IMR-90 (cell line): ENCODE measurements at regions not wholly inside any gene's neighbourhood (a gene's known extent, or its start where the extent isn't known, plus 50 kb on each side); places are given as distances from the start of the nearest gene placed in this dataset.

Experiments used
- ATAC-seq: fragments of 200-7000 bp; cut with Tn5 transposase; 2 replicates; pipeline ENCODE4 v1.9.1; 2020; ENCODE audit warnings: low read depth, mild to moderate bottlenecking, moderate library complexity
- BruUV-seq: library from RNA; stranded (reverse); fragments of 400-500 nt; replicated peaks from 2 replicates; lab custom pipeline; 2021; lab: Mats Ljungman, UMichigan
- CTCF ChIA-PET: fragments of 300-600 bp; formaldehyde crosslinking; extraction: SDS; loops from one replicate; lab custom pipeline; 2021; ENCODE audit warnings: antibody characterized with exemption; lab: Yijun Ruan, JAX
- POLR2A ChIA-PET: fragments of 300-600 bp; sonication (Branson Sonifier 250); formaldehyde crosslinking; loops from one replicate; lab custom pipeline; 2022; ENCODE audit warnings: antibody characterized with exemption; ENCODE audit not compliant: unreplicated experiment; lab: Charles Lee
- DNase-seq: peaks from one replicate; pipeline ENCODE4 v3.0.0; 2013
- H2AFZ ChIP-seq: replicated peaks from 2 replicates; pipeline ENCODE3; 2013; ENCODE audit warnings: low read length, mild to moderate bottlenecking; ENCODE audit not compliant: poor library complexity
- H2AK5ac ChIP-seq: 2 replicates; pipeline ENCODE4 v1.6.1; 2013; ENCODE audit warnings: low read depth, low read length, inconsistent platforms
- H2AK9ac ChIP-seq: replicated peaks from 2 replicates; pipeline ENCODE3; 2013; ENCODE audit warnings: mild to moderate bottlenecking, low read depth, low read length, moderate library complexity; ENCODE audit not compliant: poor library complexity
- H2BK120ac ChIP-seq: 2 replicates; pipeline ENCODE4 v1.6.1; 2013; ENCODE audit warnings: low read depth, low read length, inconsistent platforms
- H2BK15ac ChIP-seq: 3 replicates; pipeline ENCODE4 v1.6.1; 2013; ENCODE audit warnings: low read depth, low read length, inconsistent platforms
- H2BK20ac ChIP-seq: 2 replicates; pipeline ENCODE4 v1.6.1; 2013; ENCODE audit warnings: low read depth, mild to moderate bottlenecking, inconsistent platforms, low read length, moderate library complexity
- H2BK5ac ChIP-seq: 2 replicates; pipeline ENCODE4 v1.6.1; 2013; ENCODE audit warnings: mild to moderate bottlenecking, low read depth, low read length, inconsistent platforms; ENCODE audit not compliant: poor library complexity, severe bottlenecking
- H3K14ac ChIP-seq: replicated peaks from 2 replicates; pipeline ENCODE4 v1.6.1; 2013; ENCODE audit warnings: low read depth, low read length, inconsistent platforms
- H3K18ac ChIP-seq: 2 replicates; pipeline ENCODE4 v1.6.1; 2013; ENCODE audit warnings: low read depth, low read length, control low read depth
- H3K23ac ChIP-seq: 2 replicates; pipeline ENCODE4 v1.6.1; 2013; ENCODE audit warnings: low read depth, low read length, inconsistent platforms
- H3K27ac ChIP-seq: 2 replicates; pipeline ENCODE4 v1.5.1; 2013; ENCODE audit warnings: mild to moderate bottlenecking, control low read depth, low read length; ENCODE audit not compliant: insufficient read depth
- H3K27me3 ChIP-seq: 2 replicates; pipeline ENCODE4 v1.6.1; 2013; ENCODE audit warnings: low read length; ENCODE audit not compliant: control insufficient read depth, insufficient read depth
- H3K36me3 ChIP-seq: 2 replicates; pipeline ENCODE4 v1.6.1; 2013; ENCODE audit warnings: low read length, mixed read lengths; ENCODE audit not compliant: control insufficient read depth, insufficient read depth
- H3K4ac ChIP-seq: 2 replicates; pipeline ENCODE4 v1.6.1; 2013; ENCODE audit warnings: low read depth, low read length, inconsistent platforms
- H3K4me1 ChIP-seq: 2 replicates; pipeline ENCODE4 v1.6.1; 2013; ENCODE audit warnings: low read length, mixed read lengths; ENCODE audit not compliant: control insufficient read depth, insufficient read depth
- H3K4me2 ChIP-seq: 2 replicates; pipeline ENCODE4 v1.6.1; 2013; ENCODE audit warnings: low read depth, mild to moderate bottlenecking, control low read depth, low read length, moderate library complexity
- H3K4me3 ChIP-seq: 2 replicates; pipeline ENCODE4 v1.5.1; 2013; ENCODE audit warnings: low read depth, mild to moderate bottlenecking, control low read depth, low read length, moderate library complexity; ENCODE audit not compliant: insufficient read depth
- H3K56ac ChIP-seq: 2 replicates; pipeline ENCODE4 v1.6.1; 2013; ENCODE audit warnings: low read length, inconsistent platforms; ENCODE audit not compliant: insufficient read depth; ENCODE audit errors: extremely low read depth
- H3K79me1 ChIP-seq, 2 experiments: 2 replicates each; pipeline ENCODE4 v1.6.1; 2013; ENCODE audit warnings: low read length in 2 of 2, inconsistent platforms in 1 of 2, low read depth in 1 of 2
- H3K9ac ChIP-seq: 2 replicates; pipeline ENCODE4 v1.6.1; 2013; ENCODE audit warnings: low read depth, low read length, control low read depth
- H3K9me1 ChIP-seq: 2 replicates; pipeline ENCODE4 v1.6.1; 2013; ENCODE audit warnings: low read length, inconsistent platforms; ENCODE audit not compliant: insufficient read depth
- H3K9me3 ChIP-seq: 2 replicates; pipeline ENCODE4 v1.6.1; 2013; ENCODE audit warnings: low read length; ENCODE audit not compliant: control insufficient read depth, insufficient read depth
- H4K20me1 ChIP-seq: 2 replicates; pipeline ENCODE4 v1.6.1; 2013; ENCODE audit warnings: low read length, inconsistent platforms; ENCODE audit not compliant: insufficient read depth
- H4K5ac ChIP-seq: 2 replicates; pipeline ENCODE4 v1.6.1; 2013; ENCODE audit warnings: mild to moderate bottlenecking, low read depth, low read length, control low read depth
- H4K8ac ChIP-seq, 2 experiments: 2 replicates each; pipeline ENCODE4 v1.6.1; 2013; ENCODE audit warnings: low read depth in 2 of 2, low read length in 2 of 2, control low read depth in 1 of 2, inconsistent platforms in 1 of 2
- H4K91ac ChIP-seq: 2 replicates; pipeline ENCODE4 v1.6.1; 2013; ENCODE audit warnings: low read depth, low read length, inconsistent platforms; ENCODE audit not compliant: insufficient read depth
- BHLHE40 ChIP-seq: fragments of 150-350 bp; IDR thresholded peaks from 2 replicates; pipeline ENCODE4 v1.6.1; 2016; ENCODE audit warnings: mild to moderate bottlenecking, low read depth, low read length
- CEBPB ChIP-seq: IDR thresholded peaks from 2 replicates; pipeline ENCODE4 v1.6.1; 2012; ENCODE audit warnings: low read depth, low read length, improper control_type of control experiment
- CHD1 ChIP-seq: IDR thresholded peaks from 2 replicates; pipeline ENCODE4 v1.6.1; 2012; ENCODE audit warnings: low read depth, low read length, improper control_type of control experiment
- CTCF ChIP-seq: conservative IDR thresholded peaks from 2 replicates; pipeline ENCODE4 v1.5.1; 2012; ENCODE audit warnings: mild to moderate bottlenecking, low read depth, low read length, improper control_type of control experiment
- ELK1 ChIP-seq: fragments of 150-350 bp; IDR thresholded peaks from 2 replicates; pipeline ENCODE4 v1.6.1; 2016; ENCODE audit warnings: low read depth, mild to moderate bottlenecking, low read length, moderate library complexity, borderline replicate concordance
- FOS ChIP-seq: fragments of 150-350 bp; IDR thresholded peaks from 2 replicates; pipeline ENCODE4 v1.6.1; 2016; ENCODE audit warnings: low read depth, low read length
- MAFK ChIP-seq: IDR thresholded peaks from 2 replicates; pipeline ENCODE4 v1.6.1; 2012; ENCODE audit warnings: low read depth, low read length, improper control_type of control experiment
- MAZ ChIP-seq: IDR thresholded peaks from 2 replicates; pipeline ENCODE4 v1.6.1; 2012; ENCODE audit warnings: low read depth, mild to moderate bottlenecking, low read length, improper control_type of control experiment, moderate library complexity, borderline replicate concordance
- MXI1 ChIP-seq: IDR thresholded peaks from 2 replicates; pipeline ENCODE4 v1.6.1; 2012; ENCODE audit warnings: low read depth, mild to moderate bottlenecking, low read length, moderate library complexity, borderline replicate concordance
- NFE2L2 ChIP-seq: fragments of 150-350 bp; IDR thresholded peaks from 2 replicates; pipeline ENCODE4 v1.6.1; 2016; ENCODE audit warnings: low read depth, mild to moderate bottlenecking, low read length
- POLR2A ChIP-seq: IDR thresholded peaks from 2 replicates; pipeline ENCODE4 v1.6.1; 2012; ENCODE audit warnings: mild to moderate bottlenecking, low read depth, low read length
- RAD21 ChIP-seq: IDR thresholded peaks from 2 replicates; pipeline ENCODE4 v1.6.1; 2012; ENCODE audit warnings: low read length, improper control_type of control experiment
- RCOR1 ChIP-seq: IDR thresholded peaks from 2 replicates; pipeline ENCODE4 v1.6.1; 2012; ENCODE audit warnings: mild to moderate bottlenecking, low read length, improper control_type of control experiment; ENCODE audit not compliant: insufficient replicate concordance
- RFX5 ChIP-seq: IDR thresholded peaks from 2 replicates; pipeline ENCODE4 v1.8.0; 2012; ENCODE audit warnings: low read depth, mild to moderate bottlenecking, low read length, moderate library complexity
- SMC3 ChIP-seq: fragments of 150-350 bp; IDR thresholded peaks from 2 replicates; pipeline ENCODE4 v1.6.1; 2016; ENCODE audit warnings: low read depth, mild to moderate bottlenecking, antibody characterized with exemption, low read length, moderate library complexity
- USF2 ChIP-seq: fragments of 150-350 bp; IDR thresholded peaks from 2 replicates; pipeline ENCODE4 v1.6.1; 2017; ENCODE audit warnings: mild to moderate bottlenecking, antibody characterized with exemption, low read length, low read depth
- WGBS, 2 experiments: methylation state at CpG; one replicate each; pipeline versions ENCODE4 v1.1.5 to v1.1.7; 2013; ENCODE audit warnings: missing lambda C conversion rate in 2 of 2; ENCODE audit not compliant: insufficient read length in 1 of 2; ENCODE audit errors: extremely low coverage in 2 of 2; 5-methylcytosine and 5-hydroxymethylcytosine counted together
- dilution Hi-C: fragments of 300-500 bp; cut with HindIII; formaldehyde crosslinking; loops from one replicate; pipeline ENCODE4 v1.14.3; 2018; ENCODE audit warnings: low sequenced_read_pairs; ENCODE audit not compliant: unreplicated experiment
- in situ Hi-C: fragments of 300-500 bp; cut with MboI; formaldehyde crosslinking; loops from 3 replicates; pipeline ENCODE4 v1.14.3; 2019; ENCODE audit warnings: low sequenced_read_pairs, inconsistent platforms, mixed read lengths
- intact Hi-C: fragments of 100-400 bp; cut with micrococcal nuclease; formaldehyde crosslinking; loops from 2 replicates; pipeline ENCODE4 v1.10.0; 2022

GRCh38 chr1:212531267-212531666, 77.3 kb upstream of the ATF3 start:
- H3K36me3 ChIP-seq = no peaks in the 10 kb centered on the region
- H3K4me2 ChIP-seq = no peak overlapping the region
- H2BK20ac ChIP-seq = no peak overlapping the region
- no peak overlapping the region for H4K91ac ChIP-seq
- H2AK9ac ChIP-seq = no peak overlapping the region
- H3K18ac ChIP-seq = no peak overlapping the region
- no peak overlapping the region for H3K23ac ChIP-seq
- no peak overlapping the region for H3K56ac ChIP-seq
- intact Hi-C loops (no loop called here), in situ Hi-C loops (no loop called here), dilution Hi-C loops (no loop called here)
- no peak overlapping the region for H2BK120ac ChIP-seq
- no peaks in the 10 kb centered on the region for H3K79me1 ChIP-seq
- H3K27ac ChIP-seq = no peak overlapping the region
- no peaks in the 10 kb centered on the region for H4K20me1 ChIP-seq
- peaks cover 25% of the 10 kb centered on the region for H3K27me3 ChIP-seq
- no peaks in the 10 kb centered on the region for H3K4me1 ChIP-seq
- H2AK5ac ChIP-seq = no peak overlapping the region
- no peak overlapping the region for H4K5ac ChIP-seq
- no peak overlapping the region for H3K9ac ChIP-seq
- CTCF ChIA-PET = no interaction called here
- TF ChIP-seq FOS (no peak), ELK1 (no peak), MAZ (no peak), CTCF (no peak), BHLHE40 (no peak), MXI1 (no peak), NFE2L2 (no peak), SMC3 (no peak), USF2 (no peak), CEBPB (no peak), POLR2A (no peak), RFX5 (no peak), RAD21 (no peak), MAFK (no peak), CHD1 (no peak), RCOR1 (no peak)
- no peaks in the 10 kb centered on the region for H3K9me3 ChIP-seq
- ATAC-seq = no peak
- no peak overlapping the region for H4K8ac ChIP-seq
- H3K14ac ChIP-seq = no peak overlapping the region
- no peak for DNase-seq
- H3K4me3 ChIP-seq = no peak overlapping the region
- no TSS peak for BruUV-seq
- 46% methylated on average over 2 of the region's 3 CpGs; no CpG with 5 or more reads in 1 of the 2 experiments for WGBS, 2 experiments
- no peaks in the 10 kb centered on the region for H3K9me1 ChIP-seq
- H2AFZ ChIP-seq = no peak overlapping the region
- no peak overlapping the region for H2BK15ac ChIP-seq
- H2BK5ac ChIP-seq = no peak overlapping the region
- POLR2A ChIA-PET = no interaction called here
- H3K4ac ChIP-seq = no peak overlapping the region
